HEK293 (cell line): ENCODE measurements at regions not wholly inside any gene's neighbourhood (a gene's known extent, or its start where the extent isn't known, plus 50 kb on each side); places are given as distances from the start of the nearest gene placed in this dataset.

Source experiments
- BCL11A ChIP-seq: fragments of 450-650 bp; formaldehyde crosslinking; IDR thresholded peaks from 2 replicates; pipeline ENCODE4 v1.5.1; 2016; ENCODE audit warnings: low read depth, missing biosample characterization, missing genetic modification characterization
- CTCF ChIP-seq: fragments of 450-650 bp; formaldehyde crosslinking; IDR thresholded peaks from 2 replicates; pipeline ENCODE4 v1.5.1; 2016; ENCODE audit warnings: missing biosample characterization, missing genetic modification characterization
- PATZ1 ChIP-seq: fragments of 450-650 bp; formaldehyde crosslinking; IDR thresholded peaks from 2 replicates; pipeline ENCODE4 v1.5.1; 2016; ENCODE audit warnings: missing biosample characterization, missing genetic modification characterization
- TCF7L2 ChIP-seq: IDR thresholded peaks from 2 replicates; pipeline ENCODE4 v1.6.1; 2011; ENCODE audit warnings: low read depth, mild to moderate bottlenecking, inconsistent platforms, low read length, moderate library complexity, borderline replicate concordance
- ZBTB49 ChIP-seq: fragments of 450-650 bp; formaldehyde crosslinking; IDR thresholded peaks from 2 replicates; pipeline ENCODE4 v1.5.1; 2016; ENCODE audit warnings: missing biosample characterization, missing genetic modification characterization, low read depth
- ZEB2 ChIP-seq: fragments of 450-650 bp; formaldehyde crosslinking; IDR thresholded peaks from 2 replicates; pipeline ENCODE4 v1.5.1; 2016; ENCODE audit warnings: missing biosample characterization, missing genetic modification characterization
- ZNF184 ChIP-seq: fragments of 450-650 bp; IDR thresholded peaks from 2 replicates; pipeline ENCODE4 v1.5.1; 2018; ENCODE audit warnings: missing biosample characterization, mild to moderate bottlenecking, missing genetic modification characterization
- ZNF311 ChIP-seq: fragments of 450-650 bp; formaldehyde crosslinking; IDR thresholded peaks from 2 replicates; pipeline ENCODE4 v1.5.1; 2017; ENCODE audit warnings: missing biosample characterization, missing genetic modification characterization, borderline replicate concordance
- ZNF558 ChIP-seq: fragments of 450-650 bp; formaldehyde crosslinking; IDR thresholded peaks from 2 replicates; pipeline ENCODE4 v1.5.1; 2016; ENCODE audit warnings: missing biosample characterization, missing genetic modification characterization
- ZNF560 ChIP-seq: fragments of 450-650 bp; formaldehyde crosslinking; IDR thresholded peaks from 2 replicates; pipeline ENCODE4 v1.5.1; 2017; ENCODE audit warnings: missing biosample characterization, missing genetic modification characterization, borderline replicate concordance
- ZSCAN30 ChIP-seq: fragments of 450-650 bp; IDR thresholded peaks from 2 replicates; pipeline ENCODE4 v1.5.1; 2018; ENCODE audit warnings: missing biosample characterization, mild to moderate bottlenecking, missing genetic modification characterization, moderate library complexity

- no peak for TF ChIP-seq ZNF184 (tag by site-specific recombination)
- no peak for TF ChIP-seq CTCF (tag by site-specific recombination)
- TF ChIP-seq ZNF558 (tag by site-specific recombination): no peak
- no peak for TF ChIP-seq ZEB2 (tag by site-specific recombination)
- TF ChIP-seq BCL11A (tag by site-specific recombination): no peak
- TF ChIP-seq ZNF560 (tag by site-specific recombination): no peak
- TF ChIP-seq TCF7L2: no peak
- no peak for TF ChIP-seq ZSCAN30
- TF ChIP-seq ZBTB49 (tag by site-specific recombination): no peak
- no peak for TF ChIP-seq PATZ1 (tag by site-specific recombination)
- no peak for TF ChIP-seq ZNF311
These were observed 128.7 kb downstream of the KBTBD2 start for GRCh38 chr7:32762925-32763293.
